Ishikawa (cell line): ENCODE measurements at regions not wholly inside any gene's neighbourhood (a gene's known extent, or its start where the extent isn't known, plus 50 kb on each side); places are given as distances from the start of the nearest gene placed in this dataset.

Experiments used
- CEBPB ChIP-seq: IDR thresholded peaks from 2 replicates; pipeline ENCODE4 v1.6.1; 2012
- CREB1 ChIP-seq: IDR thresholded peaks from 2 replicates; pipeline ENCODE4 v1.6.1; 2012; ENCODE audit warnings: low read depth
- EGR1 ChIP-seq: IDR thresholded peaks from 2 replicates; pipeline ENCODE4 v1.6.1; 2012
- EP300 ChIP-seq: IDR thresholded peaks from 2 replicates; pipeline ENCODE4 v1.6.1; 2012; ENCODE audit warnings: borderline replicate concordance
- FOXM1 ChIP-seq: IDR thresholded peaks from 2 replicates; pipeline ENCODE4 v1.6.1; 2012; ENCODE audit warnings: low read depth, borderline replicate concordance
- NFIC ChIP-seq: IDR thresholded peaks from 2 replicates; pipeline ENCODE4 v1.6.1; 2012
- RAD21 ChIP-seq: IDR thresholded peaks from 2 replicates; pipeline ENCODE4 v1.6.1; 2012; ENCODE audit warnings: low read depth
- TAF1 ChIP-seq: IDR thresholded peaks from 2 replicates; pipeline ENCODE4 v1.6.1; 2012; ENCODE audit warnings: low read depth, mild to moderate bottlenecking
- TCF12 ChIP-seq: IDR thresholded peaks from 2 replicates; pipeline ENCODE4 v1.6.1; 2012; ENCODE audit warnings: low read depth
- TEAD4 ChIP-seq: IDR thresholded peaks from 2 replicates; pipeline ENCODE4 v1.6.1; 2012
- YY1 ChIP-seq: IDR thresholded peaks from 2 replicates; pipeline ENCODE4 v1.6.1; 2012; ENCODE audit warnings: low read depth
- ZBTB7A ChIP-seq: IDR thresholded peaks from 2 replicates; pipeline ENCODE4 v1.6.1; 2012; ENCODE audit warnings: low read depth
- TF ChIP-seq, protein P1 (sequence below): IDR thresholded peaks from 2 replicates; pipeline ENCODE4 v1.6.1; 2012
- TF ChIP-seq, protein P2 (sequence below): IDR thresholded peaks from 2 replicates; pipeline ENCODE4 v1.6.1; 2012; ENCODE audit warnings: low read depth, mild to moderate bottlenecking
- TF ChIP-seq, protein P3 (sequence below): IDR thresholded peaks from 2 replicates; pipeline ENCODE4 v1.6.1; 2012

GRCh38 chr4:84100071-84100470, 399.0 kb downstream of the NKX6-1 start:
- TF ChIP-seq, protein P1, sequence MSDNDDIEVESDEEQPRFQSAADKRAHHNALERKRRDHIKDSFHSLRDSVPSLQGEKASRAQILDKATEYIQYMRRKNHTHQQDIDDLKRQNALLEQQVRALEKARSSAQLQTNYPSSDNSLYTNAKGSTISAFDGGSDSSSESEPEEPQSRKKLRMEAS, result no peak
- TF ChIP-seq TEAD4, result no peak

DNA sequence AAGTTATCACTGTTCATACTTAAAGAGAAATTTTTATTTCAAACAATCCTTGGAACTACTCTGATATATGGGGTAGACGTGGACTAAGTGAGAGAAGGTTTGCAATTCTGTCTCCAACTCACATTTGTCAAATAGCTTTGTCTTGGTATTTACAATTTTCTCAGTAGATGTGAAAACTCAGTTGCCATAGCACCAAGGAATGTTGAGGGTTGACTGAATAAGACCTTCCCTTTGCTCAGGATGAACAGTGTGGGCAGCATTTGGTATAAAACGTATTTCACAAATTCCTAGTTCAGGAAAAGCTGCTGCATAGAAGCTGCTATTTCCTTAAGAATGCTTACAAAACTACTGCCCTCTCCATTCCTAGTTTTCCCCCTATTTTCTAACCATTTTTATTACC, 399.5 kb downstream of the NKX6-1 start:
- no peak for TF ChIP-seq CEBPB
- no peak for TF ChIP-seq CREB1
- TF ChIP-seq YY1, result no peak
- TF ChIP-seq ZBTB7A, result no peak
- TF ChIP-seq RAD21, result no peak
- no peak for TF ChIP-seq EGR1
- TF ChIP-seq TEAD4, result no peak

DNA sequence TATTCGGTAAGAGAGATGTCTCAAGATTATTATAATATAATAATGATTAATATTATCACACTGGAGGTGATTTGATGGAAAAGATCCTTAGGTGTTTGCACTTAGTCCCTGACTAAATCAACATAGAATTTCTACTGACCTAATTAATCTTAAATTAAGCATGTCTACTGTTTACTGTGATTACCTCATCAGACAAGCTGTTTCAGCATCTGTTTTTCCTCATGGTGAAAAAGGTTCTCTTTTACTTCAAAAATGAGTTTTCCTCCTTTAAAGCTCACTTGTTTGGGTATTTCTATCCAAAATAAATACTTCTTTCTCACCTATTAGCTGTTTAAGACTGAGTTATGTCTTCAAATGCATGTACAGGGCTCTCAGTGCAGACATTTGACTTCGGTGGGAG, 407.8 kb downstream of the NKX6-1 start:
- TF ChIP-seq, protein P2, sequence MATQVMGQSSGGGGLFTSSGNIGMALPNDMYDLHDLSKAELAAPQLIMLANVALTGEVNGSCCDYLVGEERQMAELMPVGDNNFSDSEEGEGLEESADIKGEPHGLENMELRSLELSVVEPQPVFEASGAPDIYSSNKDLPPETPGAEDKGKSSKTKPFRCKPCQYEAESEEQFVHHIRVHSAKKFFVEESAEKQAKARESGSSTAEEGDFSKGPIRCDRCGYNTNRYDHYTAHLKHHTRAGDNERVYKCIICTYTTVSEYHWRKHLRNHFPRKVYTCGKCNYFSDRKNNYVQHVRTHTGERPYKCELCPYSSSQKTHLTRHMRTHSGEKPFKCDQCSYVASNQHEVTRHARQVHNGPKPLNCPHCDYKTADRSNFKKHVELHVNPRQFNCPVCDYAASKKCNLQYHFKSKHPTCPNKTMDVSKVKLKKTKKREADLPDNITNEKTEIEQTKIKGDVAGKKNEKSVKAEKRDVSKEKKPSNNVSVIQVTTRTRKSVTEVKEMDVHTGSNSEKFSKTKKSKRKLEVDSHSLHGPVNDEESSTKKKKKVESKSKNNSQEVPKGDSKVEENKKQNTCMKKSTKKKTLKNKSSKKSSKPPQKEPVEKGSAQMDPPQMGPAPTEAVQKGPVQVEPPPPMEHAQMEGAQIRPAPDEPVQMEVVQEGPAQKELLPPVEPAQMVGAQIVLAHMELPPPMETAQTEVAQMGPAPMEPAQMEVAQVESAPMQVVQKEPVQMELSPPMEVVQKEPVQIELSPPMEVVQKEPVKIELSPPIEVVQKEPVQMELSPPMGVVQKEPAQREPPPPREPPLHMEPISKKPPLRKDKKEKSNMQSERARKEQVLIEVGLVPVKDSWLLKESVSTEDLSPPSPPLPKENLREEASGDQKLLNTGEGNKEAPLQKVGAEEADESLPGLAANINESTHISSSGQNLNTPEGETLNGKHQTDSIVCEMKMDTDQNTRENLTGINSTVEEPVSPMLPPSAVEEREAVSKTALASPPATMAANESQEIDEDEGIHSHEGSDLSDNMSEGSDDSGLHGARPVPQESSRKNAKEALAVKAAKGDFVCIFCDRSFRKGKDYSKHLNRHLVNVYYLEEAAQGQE, result no peak
- TF ChIP-seq TAF1, result no peak
- TF ChIP-seq FOXM1, result no peak
- no peak for TF ChIP-seq TEAD4
- no peak for TF ChIP-seq CEBPB
- TF ChIP-seq, protein P3, sequence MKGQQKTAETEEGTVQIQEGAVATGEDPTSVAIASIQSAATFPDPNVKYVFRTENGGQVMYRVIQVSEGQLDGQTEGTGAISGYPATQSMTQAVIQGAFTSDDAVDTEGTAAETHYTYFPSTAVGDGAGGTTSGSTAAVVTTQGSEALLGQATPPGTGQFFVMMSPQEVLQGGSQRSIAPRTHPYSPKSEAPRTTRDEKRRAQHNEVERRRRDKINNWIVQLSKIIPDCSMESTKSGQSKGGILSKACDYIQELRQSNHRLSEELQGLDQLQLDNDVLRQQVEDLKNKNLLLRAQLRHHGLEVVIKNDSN, result no peak
- TF ChIP-seq YY1, result no peak
- no peak for TF ChIP-seq CREB1
- TF ChIP-seq EGR1, result no peak
- TF ChIP-seq RAD21, result no peak

DNA sequence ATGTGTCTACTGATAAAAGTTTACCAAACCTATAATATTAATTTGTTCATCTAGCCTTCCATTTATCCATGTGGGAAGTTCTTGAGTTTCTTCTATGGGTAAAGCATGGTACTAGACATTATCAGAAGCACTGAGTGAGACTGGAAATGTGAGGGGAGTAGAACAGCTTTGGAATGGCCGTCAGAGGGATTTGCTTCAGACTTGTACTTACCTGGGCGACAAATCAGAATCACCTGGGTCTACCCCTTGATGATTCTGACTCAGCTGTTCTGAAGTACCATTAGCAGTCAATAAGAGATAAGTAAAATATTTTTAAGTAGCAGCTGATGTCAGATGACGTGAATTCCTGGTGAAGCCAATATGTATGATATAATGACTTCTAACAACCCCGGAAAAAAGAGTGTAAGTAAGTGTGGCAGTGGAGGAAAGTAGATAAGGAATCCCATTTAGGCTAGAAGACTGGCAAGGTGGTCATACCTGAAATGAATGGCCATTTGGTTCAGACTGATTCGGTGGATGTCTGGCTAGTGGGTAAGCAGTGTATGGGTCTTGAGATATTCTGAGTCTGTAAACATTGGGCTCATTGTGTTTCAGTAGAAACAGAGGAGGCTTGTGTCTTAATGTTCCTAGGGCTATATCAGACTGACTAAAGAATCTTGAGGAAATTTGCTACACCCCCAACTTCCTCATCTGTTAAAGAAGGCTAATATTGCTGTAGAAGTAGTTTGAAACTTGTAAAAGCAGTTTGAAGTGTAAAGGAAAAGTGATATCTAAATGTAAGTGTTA, 409.2 kb downstream of the NKX6-1 start:
- TF ChIP-seq TEAD4, result no peak
- no peak for TF ChIP-seq YY1
- no peak for TF ChIP-seq TAF1
- TF ChIP-seq, protein P1, result no peak

DNA sequence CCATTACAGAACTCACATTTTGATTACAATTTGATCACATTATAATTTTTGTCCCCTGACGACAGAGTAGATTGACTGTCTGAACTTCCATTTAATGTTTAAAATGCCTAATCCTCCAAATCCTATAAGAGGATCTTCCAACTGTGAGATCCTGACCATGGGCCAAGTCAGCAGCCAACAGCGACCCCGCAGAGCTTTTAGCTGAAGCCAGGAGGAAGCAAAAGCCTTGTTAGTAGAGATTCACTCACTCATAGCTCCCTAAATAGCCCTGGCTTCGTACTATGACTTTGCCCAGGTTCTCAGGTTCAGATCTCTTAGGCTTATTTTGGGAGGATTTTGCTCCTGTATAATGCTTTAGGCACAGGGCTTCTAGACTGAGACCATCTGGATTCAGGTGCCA, 413.1 kb downstream of the NKX6-1 start:
- TF ChIP-seq EGR1 (no peak), CEBPB (no peak), FOXM1 (no peak), NFIC (no peak), ZBTB7A (no peak), YY1 (no peak), RAD21 (no peak), EP300 (no peak), TCF12 (no peak), TAF1 (no peak), TEAD4 (no peak), CREB1 (no peak)
- TF ChIP-seq, protein P3, result no peak
- TF ChIP-seq, protein P1, result no peak
- TF ChIP-seq, protein P2, result no peak

GRCh38 chr4:84070289-84070688, 428.8 kb downstream of the NKX6-1 start:
- TF ChIP-seq, protein P2, result no peak
- TF ChIP-seq CEBPB (no peak), EP300 (no peak), TEAD4 (no peak), TAF1 (no peak), EGR1 (no peak), CREB1 (no peak), NFIC (no peak), FOXM1 (no peak), TCF12 (no peak), ZBTB7A (no peak), RAD21 (no peak), YY1 (no peak)
- TF ChIP-seq, protein P1, result no peak
- TF ChIP-seq, protein P3, result no peak
